Gastroesophageal sphincter (tissue), 3 donors: ENCODE measurements at regions not wholly inside any gene's neighbourhood (a gene's known extent, or its start where the extent isn't known, plus 50 kb on each side); places are given as distances from the start of the nearest gene placed in this dataset.

ENCODE experiments used
- POLR2AphosphoS5 ChIP-seq: sonication (generic); formaldehyde crosslinking; IDR thresholded peaks from one replicate; pipeline ENCODE4 v1.6.1; 2017; ENCODE audit warnings: antibody characterized with exemption
- TF ChIP-seq, protein P1 (sequence below), 4 experiments: fragments of 200-600 bp in 2 of 4; fragments of 450-650 bp in 2 of 4; sonication (generic) in 1 of 4; IDR thresholded peaks; one replicate each; pipeline ENCODE4 v1.5.1; 2017 to 2019; ENCODE audit warnings: antibody characterized with exemption in 4 of 4, mild to moderate bottlenecking in 2 of 4, moderate library complexity in 2 of 4

GRCh38 chr4:149009223-149009622, 567.0 kb upstream of the NR3C2 start:
- TF ChIP-seq POLR2AphosphoS5 = no peak
- TF ChIP-seq, protein P1, sequence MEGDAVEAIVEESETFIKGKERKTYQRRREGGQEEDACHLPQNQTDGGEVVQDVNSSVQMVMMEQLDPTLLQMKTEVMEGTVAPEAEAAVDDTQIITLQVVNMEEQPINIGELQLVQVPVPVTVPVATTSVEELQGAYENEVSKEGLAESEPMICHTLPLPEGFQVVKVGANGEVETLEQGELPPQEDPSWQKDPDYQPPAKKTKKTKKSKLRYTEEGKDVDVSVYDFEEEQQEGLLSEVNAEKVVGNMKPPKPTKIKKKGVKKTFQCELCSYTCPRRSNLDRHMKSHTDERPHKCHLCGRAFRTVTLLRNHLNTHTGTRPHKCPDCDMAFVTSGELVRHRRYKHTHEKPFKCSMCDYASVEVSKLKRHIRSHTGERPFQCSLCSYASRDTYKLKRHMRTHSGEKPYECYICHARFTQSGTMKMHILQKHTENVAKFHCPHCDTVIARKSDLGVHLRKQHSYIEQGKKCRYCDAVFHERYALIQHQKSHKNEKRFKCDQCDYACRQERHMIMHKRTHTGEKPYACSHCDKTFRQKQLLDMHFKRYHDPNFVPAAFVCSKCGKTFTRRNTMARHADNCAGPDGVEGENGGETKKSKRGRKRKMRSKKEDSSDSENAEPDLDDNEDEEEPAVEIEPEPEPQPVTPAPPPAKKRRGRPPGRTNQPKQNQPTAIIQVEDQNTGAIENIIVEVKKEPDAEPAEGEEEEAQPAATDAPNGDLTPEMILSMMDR (IDR thresholded peaks at IDR 0.05) = no peak
